Uterus (tissue), 3 donors: ENCODE measurements at regions not wholly inside any gene's neighbourhood (a gene's known extent, or its start where the extent isn't known, plus 50 kb on each side); places are given as distances from the start of the nearest gene placed in this dataset.

ENCODE experiments used
- DNase-seq, 2 donors: peaks; one replicate each; pipeline ENCODE4 v3.0.0-alpha.2; 2019 to 2020
- H3K27ac ChIP-seq, 2 donors: fragments of 200-600 bp; sonication (generic); 1 replicate in 1 of 2; 2 replicates in 1 of 2; pipeline ENCODE4 v1.5.1; 2016 to 2018
- H3K27me3 ChIP-seq, 2 donors: fragments of 200-600 bp; sonication (generic); one replicate each; pipeline ENCODE4 v1.5.1; 2018 to 2019; ENCODE audit warnings: control low read depth in 1 of 2
- H3K36me3 ChIP-seq, 2 donors: fragments of 200-600 bp; sonication (generic); one replicate each; pipeline ENCODE4 v1.5.1; 2019; ENCODE audit warnings: control low read depth in 1 of 2
- H3K4me1 ChIP-seq, 2 donors: fragments of 200-600 bp; sonication (generic); one replicate each; pipeline ENCODE4 v1.5.1; 2018 to 2019; ENCODE audit warnings: control low read depth in 1 of 2
- H3K4me3 ChIP-seq, 2 donors: fragments of 200-600 bp; sonication (generic); 1 replicate in 1 of 2; 2 replicates in 1 of 2; pipeline ENCODE4 v1.5.1; 2018 to 2019; ENCODE audit warnings: mild to moderate bottlenecking in 1 of 2
- H3K9me3 ChIP-seq, 2 donors: fragments of 200-600 bp; sonication (generic); one replicate each; pipeline ENCODE4 v1.5.1; 2019; ENCODE audit warnings: control low read depth in 1 of 2
- CTCF ChIP-seq, 4 experiments: fragments of 200-600 bp in 2 of 4; fragments of 450-650 bp in 2 of 4; sonication (generic) in 2 of 4; IDR thresholded peaks; one replicate each; pipeline ENCODE4 v1.5.1; 2016 to 2019; ENCODE audit warnings: antibody characterized with exemption in 4 of 4, mild to moderate bottlenecking in 2 of 4, moderate library complexity in 1 of 4
- POLR2A ChIP-seq, 2 donors: fragments of 450-650 bp; IDR thresholded peaks; one replicate each; pipeline ENCODE4 v1.6.1; 2016; ENCODE audit warnings: antibody characterized with exemption in 2 of 2, mild to moderate bottlenecking in 1 of 2, moderate library complexity in 1 of 2
- intact Hi-C: fragments of 100-400 bp; cut with DNase I; formaldehyde crosslinking; loops from one replicate; pipeline ENCODE4 v1.15.1; 2023; ENCODE audit warnings: low total_unique reads
- donor health status: DM: yes; HTN: yes; CAD: no.

DNA sequence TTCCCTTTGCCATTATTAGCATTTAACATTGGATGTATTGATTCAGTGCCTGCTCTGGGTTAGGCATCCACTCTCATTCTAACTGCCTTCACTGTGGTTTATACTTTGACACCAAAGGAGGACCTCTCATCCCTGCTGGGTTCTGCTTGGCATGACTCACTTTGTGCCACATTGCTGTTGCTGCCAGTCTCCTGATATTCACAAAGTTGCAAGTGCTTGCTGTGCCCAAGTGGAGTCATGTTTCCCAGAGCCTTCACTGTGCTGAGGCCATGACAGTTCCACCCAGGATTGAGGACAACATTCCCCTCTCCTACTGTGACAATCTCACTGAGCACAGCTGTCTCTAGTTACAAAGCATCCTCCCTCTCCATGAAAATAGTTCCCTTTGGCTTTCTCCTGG is 519.9 kb upstream of the USP24 start:
- H3K36me3 ChIP-seq = no peaks in the 10 kb centered on the region
- DNase-seq = no peak
- H3K4me1 ChIP-seq = no peaks in the 10 kb centered on the region
- no peak for TF ChIP-seq POLR2A (IDR thresholded peaks at IDR 0.05)
- no peak for TF ChIP-seq CTCF (IDR thresholded peaks at IDR 0.05)
- H3K27me3 ChIP-seq = no peaks in the 10 kb centered on the region
- no peak overlapping the region for H3K27ac ChIP-seq
- no peak overlapping the region for H3K4me3 ChIP-seq
- intact Hi-C loops = no loop called here
- no peaks in the 10 kb centered on the region for H3K9me3 ChIP-seq

DNA sequence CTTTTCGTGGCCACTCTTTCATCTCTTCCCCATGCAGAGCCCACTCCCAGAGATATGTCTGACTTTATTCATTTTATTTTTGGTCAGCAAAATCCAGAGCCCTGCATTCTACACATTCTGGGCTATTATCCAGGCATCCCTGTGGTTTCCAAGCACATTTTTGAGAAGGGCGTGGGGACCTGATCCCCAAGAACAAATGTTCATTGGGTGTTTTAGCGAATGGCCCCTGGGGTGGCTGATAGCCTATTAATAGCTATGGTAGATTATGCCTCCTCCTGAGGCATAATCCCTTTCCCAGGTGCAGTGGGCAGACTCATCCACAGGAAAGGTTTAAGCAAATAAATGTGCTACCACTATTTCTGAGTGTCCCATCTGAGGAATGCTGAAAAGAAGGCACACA is 511.8 kb upstream of the USP24 start:
- Histone ChIP-seq H3K36me3 (no peaks in the 10 kb centered on the region), H3K27me3 (no peaks in the 10 kb centered on the region), H3K27ac (no peak overlapping the region), H3K9me3 (no peaks in the 10 kb centered on the region), H3K4me1 (no peaks in the 10 kb centered on the region), H3K4me3 (no peak overlapping the region)
- intact Hi-C loops = no loop called here
- no peak for DNase-seq
- no peak for TF ChIP-seq CTCF (IDR thresholded peaks at IDR 0.05)
- no peak for TF ChIP-seq POLR2A (IDR thresholded peaks at IDR 0.05)

- no peak for DNase-seq
- no peaks in the 10 kb centered on the region for H3K4me1 ChIP-seq
- H3K9me3 ChIP-seq = no peaks in the 10 kb centered on the region
- no peaks in the 10 kb centered on the region for H3K27me3 ChIP-seq
- H3K27ac ChIP-seq = no peak overlapping the region
- TF ChIP-seq POLR2A (IDR thresholded peaks at IDR 0.05) (no peak), CTCF (IDR thresholded peaks at IDR 0.05) (no peak)
- intact Hi-C loops = no loop called here
- no peaks in the 10 kb centered on the region for H3K36me3 ChIP-seq
- H3K4me3 ChIP-seq = no peak overlapping the region
These were observed 510.2 kb upstream of the USP24 start for GRCh38 chr1:55725378-55725777.

- intact Hi-C loops = no loop called here
- no peak for DNase-seq
- Histone ChIP-seq H3K27me3 (no peaks in the 10 kb centered on the region), H3K36me3 (no peaks in the 10 kb centered on the region), H3K9me3 (no peaks in the 10 kb centered on the region), H3K4me3 (no peak overlapping the region), H3K27ac (no peak overlapping the region), H3K4me1 (no peaks in the 10 kb centered on the region)
- TF ChIP-seq POLR2A (IDR thresholded peaks at IDR 0.05) (no peak), CTCF (IDR thresholded peaks at IDR 0.05) (no peak)
These were observed 509.6 kb upstream of the USP24 start for GRCh38 chr1:55724551-55725325.

- H3K4me3 ChIP-seq = no peak overlapping the region
- no peaks in the 10 kb centered on the region for H3K9me3 ChIP-seq
- H3K36me3 ChIP-seq = no peaks in the 10 kb centered on the region
- no peak for DNase-seq
- no peak overlapping the region for H3K27ac ChIP-seq
- no peaks in the 10 kb centered on the region for H3K4me1 ChIP-seq
- intact Hi-C loops = no loop called here
- TF ChIP-seq POLR2A (IDR thresholded peaks at IDR 0.05) = no peak
- no peak for TF ChIP-seq CTCF (IDR thresholded peaks at IDR 0.05)
- no peaks in the 10 kb centered on the region for H3K27me3 ChIP-seq
These were observed 507.8 kb upstream of the USP24 start for GRCh38 chr1:55723001-55723400.
